GM13977 (cell line): ENCODE measurements at regions not wholly inside any gene's neighbourhood (a gene's known extent, or its start where the extent isn't known, plus 50 kb on each side); places are given as distances from the start of the nearest gene placed in this dataset.

ENCODE experiments used
- DNase-seq: peaks from one replicate; pipeline ENCODE4 v3.0.0; 2012; ENCODE audit warnings: low spot score
- CTCF ChIP-seq: IDR thresholded peaks from 2 replicates; pipeline ENCODE4 v1.5.1; 2012; ENCODE audit warnings: mild to moderate bottlenecking, control low read depth; ENCODE audit not compliant: insufficient read depth; ENCODE audit errors: extremely low read depth, missing control alignments
- in situ Hi-C: fragments of 300-500 bp; cut with MboI; formaldehyde crosslinking; loops from one replicate; pipeline ENCODE4 v1.12.0; 2022; ENCODE audit warnings: low sequenced_read_pairs, low pct_unique_long_range_greater_than_20kb, mixed read lengths, inconsistent platforms; ENCODE audit not compliant: unreplicated experiment

GRCh38 chr4:11198516-11199305, 230.0 kb downstream of the HS3ST1 start:
- DNase-seq = no peak
- no peak for TF ChIP-seq CTCF
- in situ Hi-C loops = no loop called here

- in situ Hi-C loops = no loop called here
- no peak for TF ChIP-seq CTCF
- DNase-seq = no peak
These were observed 230.9 kb downstream of the HS3ST1 start for GRCh38 chr4:11197631-11198341.

GRCh38 chr4:11196927-11197522, 231.7 kb downstream of the HS3ST1 start:
- no peak for TF ChIP-seq CTCF
- in situ Hi-C loops = no loop called here
- no peak for DNase-seq

GRCh38 chr4:11194431-11194830, 234.3 kb downstream of the HS3ST1 start:
- DNase-seq = no peak
- TF ChIP-seq CTCF = no peak
- in situ Hi-C loops = no loop called here

GRCh38 chr4:11189756-11190155, 238.9 kb downstream of the HS3ST1 start:
- no peak for DNase-seq
- TF ChIP-seq CTCF = no peak
- in situ Hi-C loops = no loop called here

GRCh38 chr4:11183356-11183740, 245.3 kb downstream of the HS3ST1 start:
- in situ Hi-C loops = no loop called here
- DNase-seq = no peak
- no peak for TF ChIP-seq CTCF
